Right lobe of liver (tissue), 6 donors: ENCODE measurements at regions not wholly inside any gene's neighbourhood (a gene's known extent, or its start where the extent isn't known, plus 50 kb on each side); places are given as distances from the start of the nearest gene placed in this dataset.

Experiments used
- ATAC-seq, 4 donors: fragments of 200-7000 bp; cut with Tn5 transposase; one replicate each; pipeline ENCODE4 v1.9.1; 2020; ENCODE audit warnings: mild to moderate bottlenecking in 4 of 4, moderate library complexity in 4 of 4
- DNase-seq, 3 donors: peaks; one replicate each; pipeline ENCODE4 v3.0.0-alpha.2; 2020
- H3K27ac ChIP-seq, 3 donors: fragments of 200-600 bp; one replicate each; pipeline ENCODE4 v1.8.0; 2022
- H3K27me3 ChIP-seq, 2 donors: fragments of 200-600 bp; one replicate each; pipeline ENCODE4 v1.8.0; 2022
- H3K36me3 ChIP-seq, 4 donors: fragments of 200-600 bp; sonication (generic) in 1 of 4; one replicate each; pipeline versions ENCODE4 v1.5.1 to v1.8.0; 2017 to 2022; ENCODE audit warnings: control low read depth in 1 of 4
- H3K4me1 ChIP-seq, 4 donors: fragments of 200-600 bp; sonication (generic) in 1 of 4; one replicate each; pipeline versions ENCODE4 v1.5.1 to v1.8.0; 2017 to 2022; ENCODE audit warnings: control low read depth in 1 of 4
- H3K4me3 ChIP-seq, 3 donors: fragments of 200-600 bp; one replicate each; pipeline ENCODE4 v1.8.0; 2022
- H3K9me3 ChIP-seq, 4 donors: fragments of 200-600 bp; sonication (generic) in 1 of 4; one replicate each; pipeline versions ENCODE4 v1.5.1 to v1.8.0; 2017 to 2022; ENCODE audit warnings: control low read depth in 1 of 4
- CTCF ChIP-seq, 4 donors: fragments of 200-600 bp in 3 of 4; fragments of 450-650 bp in 1 of 4; IDR thresholded peaks; one replicate each; pipeline versions ENCODE4 v1.5.1 to v1.8.0; 2016 to 2022; ENCODE audit warnings: antibody characterized with exemption in 4 of 4, mild to moderate bottlenecking in 2 of 4
- POLR2A ChIP-seq: fragments of 450-650 bp; IDR thresholded peaks from one replicate; pipeline ENCODE4 v1.6.1; 2017; ENCODE audit warnings: antibody characterized with exemption, mild to moderate bottlenecking
- WGBS: methylation state at CpG from one replicate; pipeline ENCODE4 v1.1.6; 2018; ENCODE audit warnings: low coverage, low lambda C conversion rate; ENCODE audit not compliant: insufficient coverage; ENCODE audit errors: missing lambda C conversion rate; 5-methylcytosine and 5-hydroxymethylcytosine counted together
- intact Hi-C, 2 donors: fragments of 100-400 bp; cut with DNase I; formaldehyde crosslinking; loops; one replicate each; pipeline versions ENCODE4 v1.11.2 to v1.14.1; 2022
- donor health status: DM: no; HTN: yes; CAD: no.
- donor health status: DM: no; HTN: no; CAD: no.
- donor health status: DM: no; HTN: no; CAD: no.
- donor health status: DM: no; HTN: yes; CAD: no.
- donor health status: DM: no; HTN: yes; CAD: no.

- Histone ChIP-seq H3K36me3 (no peaks in the 10 kb centered on the region), H3K27me3 (no peaks in the 10 kb centered on the region), H3K4me3 (no peak overlapping the region), H3K4me1 (no peaks in the 10 kb centered on the region), H3K27ac (no peak overlapping the region), H3K9me3 (no peaks in the 10 kb centered on the region)
- TF ChIP-seq CTCF (IDR thresholded peaks at IDR 0.05) (no peak), POLR2A (no peak)
- DNase-seq (no peak), ATAC-seq (no peak)
- intact Hi-C loops, result no loop called here
- WGBS, result 53% methylated on average over 2 of the region's 2 CpGs
Measured at GRCh38 chr10:107727767-107728317, 563.3 kb upstream of the SORCS1 start.

- Histone ChIP-seq H3K4me3 (no peak overlapping the region), H3K27me3 (no peaks in the 10 kb centered on the region), H3K4me1 (no peaks in the 10 kb centered on the region), H3K36me3 (no peaks in the 10 kb centered on the region), H3K27ac (no peak overlapping the region), H3K9me3 (no peaks in the 10 kb centered on the region)
- no peak for TF ChIP-seq POLR2A
- TF ChIP-seq CTCF (IDR thresholded peaks at IDR 0.05), result no peak
- 67% methylated on average over 4 of the region's 4 CpGs for WGBS
- ATAC-seq (no peak), DNase-seq (no peak)
- intact Hi-C loops, result no loop called here
Measured at GRCh38 chr10:107718864-107719263, 554.4 kb upstream of the SORCS1 start.

- ATAC-seq (no peak), DNase-seq (no peak)
- no peaks in the 10 kb centered on the region for H3K36me3 ChIP-seq
- no peaks in the 10 kb centered on the region for H3K9me3 ChIP-seq
- WGBS, result 34% methylated on average over 2 of the region's 2 CpGs
- TF ChIP-seq CTCF (IDR thresholded peaks at IDR 0.05), result no peak
- no peak for TF ChIP-seq POLR2A
- H3K27ac ChIP-seq, result no peak overlapping the region
- no peaks in the 10 kb centered on the region for H3K27me3 ChIP-seq
- no peaks in the 10 kb centered on the region for H3K4me1 ChIP-seq
- H3K4me3 ChIP-seq, result no peak overlapping the region
- intact Hi-C loops, result no loop called here
Measured at GRCh38 chr10:107717046-107717445, 552.5 kb upstream of the SORCS1 start.

GRCh38 chr10:107715565-107715964 lies 551.1 kb upstream of the SORCS1 start:
- DNase-seq (no peak), ATAC-seq (no peak)
- no peak overlapping the region for H3K27ac ChIP-seq
- TF ChIP-seq POLR2A, result no peak
- TF ChIP-seq CTCF (IDR thresholded peaks at IDR 0.05), result no peak
- H3K27me3 ChIP-seq, result no peaks in the 10 kb centered on the region
- H3K4me3 ChIP-seq, result no peak overlapping the region
- H3K36me3 ChIP-seq, result no peaks in the 10 kb centered on the region
- WGBS, result 68% methylated on average over 3 of the region's 3 CpGs
- H3K4me1 ChIP-seq, result no peaks in the 10 kb centered on the region
- H3K9me3 ChIP-seq, result no peaks in the 10 kb centered on the region
- intact Hi-C loops, result no loop called here

- 50% methylated on average over 1 of the region's 1 CpG for WGBS
Measured at GRCh38 chr10:107708981-107709380, 544.5 kb upstream of the SORCS1 start.

More at GRCh38 chr10:107708981-107709380, 544.5 kb upstream of the SORCS1 start:
- TF ChIP-seq CTCF (IDR thresholded peaks at IDR 0.05) (no peak), POLR2A (no peak)
- Histone ChIP-seq H3K27me3 (no peaks in the 10 kb centered on the region), H3K36me3 (no peaks in the 10 kb centered on the region), H3K9me3 (no peaks in the 10 kb centered on the region), H3K4me1 (no peaks in the 10 kb centered on the region), H3K27ac (no peak overlapping the region), H3K4me3 (no peak overlapping the region)
- intact Hi-C loops, result no loop called here
- ATAC-seq (no peak), DNase-seq (no peak)
